Esophagus muscularis mucosa (tissue), 4 donors: ENCODE measurements at regions not wholly inside any gene's neighbourhood (a gene's known extent, or its start where the extent isn't known, plus 50 kb on each side); places are given as distances from the start of the nearest gene placed in this dataset.

Experiments used
- DNase-seq: peaks from one replicate; pipeline ENCODE4 v3.0.0-alpha.2; 2017; ENCODE audit errors: extremely low spot score
- H3K27ac ChIP-seq, 4 donors: fragments of 200-600 bp; sonication (generic); replicated peaks in 1 of 4; 1 replicate in 3 of 4; 2 replicates in 1 of 4; pipeline ENCODE4 v1.5.1; 2016 to 2019; ENCODE audit warnings: mild to moderate bottlenecking in 1 of 4
- H3K27me3 ChIP-seq, 4 donors: fragments of 200-600 bp; sonication (generic); one replicate each; pipeline versions ENCODE4 v1.5.1 to v1.6.0; 2016 to 2019
- H3K36me3 ChIP-seq, 4 donors: fragments of 200-600 bp; sonication (generic); one replicate each; pipeline ENCODE4 v1.5.1; 2016 to 2019
- H3K4me1 ChIP-seq, 4 donors: fragments of 200-600 bp; sonication (generic); one replicate each; pipeline ENCODE4 v1.5.1; 2016 to 2019
- H3K4me3 ChIP-seq, 4 donors: fragments of 200-600 bp; sonication (generic); 1 replicate in 2 of 4; 2 replicates in 2 of 4; pipeline ENCODE4 v1.5.1; 2016 to 2019; ENCODE audit warnings: mild to moderate bottlenecking in 4 of 4, moderate library complexity in 1 of 4
- H3K9me3 ChIP-seq, 4 donors: fragments of 200-600 bp; sonication (generic); 1 replicate in 3 of 4; 2 replicates in 1 of 4; pipeline ENCODE4 v1.5.1; 2016 to 2019
- CTCF ChIP-seq, 3 experiments: fragments of 200-600 bp in 2 of 3; fragments of 450-650 bp in 1 of 3; sonication (generic) in 2 of 3; IDR thresholded peaks; one replicate each; pipeline ENCODE4 v1.5.1; 2017 to 2019; ENCODE audit warnings: antibody characterized with exemption in 3 of 3, mild to moderate bottlenecking in 2 of 3, moderate library complexity in 1 of 3
- EP300 ChIP-seq: sonication (generic); formaldehyde crosslinking; IDR thresholded peaks from one replicate; pipeline ENCODE4 v1.6.1; 2017; ENCODE audit warnings: antibody characterized with exemption
- POLR2A ChIP-seq: fragments of 450-650 bp; IDR thresholded peaks from one replicate; pipeline ENCODE4 v1.6.1; 2017; ENCODE audit warnings: antibody characterized with exemption, moderate library complexity, mild to moderate bottlenecking, low read depth
- POLR2AphosphoS5 ChIP-seq, 2 donors: sonication (generic); formaldehyde crosslinking; IDR thresholded peaks; one replicate each; pipeline ENCODE4 v1.6.1; 2017; ENCODE audit warnings: antibody characterized with exemption in 2 of 2
- WGBS: methylation state at CpG from one replicate; pipeline ENCODE4 v1.1.5; 2018; 5-methylcytosine and 5-hydroxymethylcytosine counted together
- intact Hi-C: fragments of 100-400 bp; cut with DNase I; formaldehyde crosslinking; loops from one replicate; pipeline ENCODE4 v1.15.1; 2023

- Histone ChIP-seq H3K27ac (no peak overlapping the region), H3K36me3 (no peaks in the 10 kb centered on the region), H3K27me3 (no peaks in the 10 kb centered on the region), H3K4me3 (no peak overlapping the region), H3K4me1 (no peaks in the 10 kb centered on the region), H3K9me3 (no peaks in the 10 kb centered on the region)
- DNase-seq, result no peak
- 78% methylated on average over 4 of the region's 4 CpGs for WGBS
- intact Hi-C loops, result no loop called here
- no peak for TF ChIP-seq EP300
- no peak for TF ChIP-seq POLR2A
- TF ChIP-seq CTCF (IDR thresholded peaks at IDR 0.05), result no peak
- no peak for TF ChIP-seq POLR2AphosphoS5 (IDR thresholded peaks at IDR 0.05)
Observed at GRCh38 chr13:86142080-86142479, 342.9 kb upstream of the SLITRK6 start.

- H3K27me3 ChIP-seq, result no peaks in the 10 kb centered on the region
- TF ChIP-seq EP300 (no peak), POLR2AphosphoS5 (IDR thresholded peaks at IDR 0.05) (no peak), CTCF (IDR thresholded peaks at IDR 0.05) (no peak), POLR2A (no peak)
- H3K4me3 ChIP-seq, result no peak overlapping the region
- H3K27ac ChIP-seq, result no peak overlapping the region
- intact Hi-C loops, result no loop called here
- H3K36me3 ChIP-seq, result no peaks in the 10 kb centered on the region
- no peaks in the 10 kb centered on the region for H3K9me3 ChIP-seq
- H3K4me1 ChIP-seq, result no peaks in the 10 kb centered on the region
- no peak for DNase-seq
Observed at GRCh38 chr13:86135856-86136255, 336.6 kb upstream of the SLITRK6 start.

GRCh38 chr13:86121881-86122280 lies 322.7 kb upstream of the SLITRK6 start:
- 77% methylated on average over 3 of the region's 3 CpGs for WGBS
- DNase-seq, result no peak
- Histone ChIP-seq H3K36me3 (no peaks in the 10 kb centered on the region), H3K27me3 (no peaks in the 10 kb centered on the region), H3K9me3 (no peaks in the 10 kb centered on the region), H3K27ac (no peak overlapping the region), H3K4me3 (no peak overlapping the region), H3K4me1 (no peaks in the 10 kb centered on the region)
- no peak for TF ChIP-seq CTCF (IDR thresholded peaks at IDR 0.05)
- no peak for TF ChIP-seq POLR2AphosphoS5 (IDR thresholded peaks at IDR 0.05)
- no peak for TF ChIP-seq EP300
- no peak for TF ChIP-seq POLR2A
- intact Hi-C loops, result no loop called here

GRCh38 chr13:86109107-86109506 lies 309.9 kb upstream of the SLITRK6 start:
- no peak for TF ChIP-seq POLR2AphosphoS5 (IDR thresholded peaks at IDR 0.05)
- TF ChIP-seq EP300, result no peak
- no peak for TF ChIP-seq CTCF (IDR thresholded peaks at IDR 0.05)
- H3K36me3 ChIP-seq, result no peaks in the 10 kb centered on the region
- no peaks in the 10 kb centered on the region for H3K4me1 ChIP-seq
- 75% methylated on average over 1 of the region's 1 CpG for WGBS
- peaks cover 0 to 13% (median 0%) of the 10 kb centered on the region in 4 donors for H3K9me3 ChIP-seq
- intact Hi-C loops, result no loop called here
- DNase-seq, result no peak
- H3K4me3 ChIP-seq, result no peak overlapping the region
- no peak overlapping the region for H3K27ac ChIP-seq
- no peaks in the 10 kb centered on the region for H3K27me3 ChIP-seq

- Histone ChIP-seq H3K27ac (no peak overlapping the region), H3K36me3 (no peaks in the 10 kb centered on the region), H3K4me1 (no peaks in the 10 kb centered on the region), H3K4me3 (no peak overlapping the region), H3K27me3 (no peaks in the 10 kb centered on the region), H3K9me3 (peaks cover 0 to 13% (median 3%) of the 10 kb centered on the region in 4 donors)
- intact Hi-C loops, result no loop called here
- no peak for TF ChIP-seq POLR2AphosphoS5 (IDR thresholded peaks at IDR 0.05)
- 48% methylated on average over 3 of the region's 3 CpGs for WGBS
- no peak for DNase-seq
Observed at GRCh38 chr13:86108334-86108733, 309.1 kb upstream of the SLITRK6 start.
